GM12878 (cell line): ENCODE measurements at regions not wholly inside any gene's neighbourhood (a gene's known extent, or its start where the extent isn't known, plus 50 kb on each side); places are given as distances from the start of the nearest gene placed in this dataset.

ENCODE experiments used
- ATAC-seq: fragments of 200-7000 bp; cut with Tn5 transposase; 3 replicates; pipeline ENCODE4 v1.9.1; 2020; ENCODE audit warnings: mild to moderate bottlenecking, moderate library complexity
- BruUV-seq: library from RNA; stranded (reverse); fragments of 400-500 nt; replicated peaks from 2 replicates; lab custom pipeline; 2021; lab: Mats Ljungman, UMichigan
- CTCF ChIA-PET: fragments of 300-600 bp; sonication (Branson Sonifier 250); formaldehyde crosslinking; extraction: SDS; loops from one replicate; lab custom pipeline; 2021; ENCODE audit warnings: inconsistent platforms; lab: Yijun Ruan, JAX
- POLR2A ChIA-PET: fragments of 350-600 bp; formaldehyde crosslinking; extraction: SDS; loops from one replicate; lab custom pipeline; 2021; ENCODE audit warnings: inconsistent platforms; lab: Charles Lee
- RAD21 ChIA-PET: fragments of 300-600 bp; sonication (Branson Sonifier 250); formaldehyde crosslinking; loops from one replicate; lab custom pipeline; 2023; ENCODE audit warnings: antibody characterized with exemption; ENCODE audit not compliant: unreplicated experiment; lab: Charles Lee
- SMC1A ChIA-PET: fragments of 300-600 bp; sonication (Branson Sonifier 250); formaldehyde crosslinking; loops from one replicate; lab custom pipeline; 2023; ENCODE audit not compliant: unreplicated experiment, uncharacterized antibody; lab: Charles Lee
- DNase-seq: peaks from one replicate; pipeline ENCODE4 v3.0.0-alpha.2; 2011; ENCODE audit warnings: low read depth, low spot score
- FAIRE-seq: peaks from 3 replicates; lab custom pipeline; 2011; peaks lifted over from hg19 to GRCh38; lab: Jason Lieb, UNC
- H2AFZ ChIP-seq: 2 replicates; pipeline ENCODE4 v1.6.0; 2011; ENCODE audit warnings: low read depth, low read length, control low read depth; ENCODE audit not compliant: control insufficient read depth
- H3K27ac ChIP-seq: 2 replicates; pipeline ENCODE4 v1.5.1; 2011; ENCODE audit warnings: control low read depth; ENCODE audit not compliant: control insufficient read depth, insufficient read depth
- H3K27me3 ChIP-seq, 2 experiments: replicated peaks in 1 of 2; 2 replicates each; pipeline versions ENCODE4 v1.6.0 to v1.6.1; 2011; ENCODE audit warnings: low read length in 1 of 2; ENCODE audit not compliant: control insufficient read depth in 2 of 2, insufficient read depth in 2 of 2
- H3K36me3 ChIP-seq, 2 experiments: 2 replicates each; pipeline ENCODE4 v1.5.1; 2011; ENCODE audit warnings: low read length in 1 of 2; ENCODE audit not compliant: control insufficient read depth in 2 of 2, insufficient read depth in 2 of 2
- H3K4me1 ChIP-seq: 2 replicates; pipeline ENCODE4 v1.6.1; 2011; ENCODE audit warnings: mild to moderate bottlenecking, low read length, moderate library complexity, mixed read lengths; ENCODE audit not compliant: control insufficient read depth, insufficient read depth
- H3K4me2 ChIP-seq: 2 replicates; pipeline ENCODE4 v1.6.0; 2011; ENCODE audit warnings: control low read depth; ENCODE audit not compliant: control insufficient read depth, insufficient read depth
- H3K4me3 ChIP-seq: fragments of 200-600 bp; sonication (generic); 2 replicates; pipeline ENCODE4 v1.5.1; 2016
- H3K79me2 ChIP-seq: 2 replicates; pipeline ENCODE4 v1.6.0; 2011; ENCODE audit warnings: low read length; ENCODE audit not compliant: control insufficient read depth, insufficient read depth
- H3K9ac ChIP-seq: 2 replicates; pipeline ENCODE4 v1.8.0; 2011; ENCODE audit warnings: low read length, control low read depth, mixed read lengths; ENCODE audit not compliant: control insufficient read depth, insufficient read depth
- H3K9me3 ChIP-seq: replicated peaks from 3 replicates; pipeline ENCODE4 v1.5.1; 2011; ENCODE audit warnings: mild to moderate bottlenecking, low read length; ENCODE audit not compliant: control insufficient read depth, insufficient read depth
- H4K20me1 ChIP-seq: 2 replicates; pipeline ENCODE4 v1.6.0; 2011; ENCODE audit not compliant: control insufficient read depth, insufficient read depth
- ATF3 ChIP-seq: IDR thresholded peaks from 2 replicates; pipeline ENCODE4 v1.6.1; 2011; ENCODE audit warnings: low read depth, mild to moderate bottlenecking, low read length, moderate library complexity, borderline replicate concordance; ENCODE audit errors: extremely low read depth
- BACH1 ChIP-seq: fragments of 450-650 bp; IDR thresholded peaks from 2 replicates; pipeline ENCODE4 v1.6.1; 2017; ENCODE audit warnings: mild to moderate bottlenecking, borderline replicate concordance
- HDAC2 ChIP-seq: fragments of 200-600 bp; sonication (generic); IDR thresholded peaks from 2 replicates; pipeline ENCODE4 v1.6.1; 2017
- IKZF1 ChIP-seq: fragments of 450-650 bp; conservative IDR thresholded peaks from 2 replicates; pipeline ENCODE4 v1.6.1; 2017; ENCODE audit warnings: antibody characterized with exemption, mild to moderate bottlenecking
- MYC ChIP-seq: IDR thresholded peaks from 2 replicates; pipeline ENCODE4 v1.6.1; 2011; ENCODE audit warnings: mild to moderate bottlenecking, low read length, moderate library complexity, inconsistent platforms; ENCODE audit not compliant: insufficient read depth, insufficient replicate concordance, insufficient read length, severe bottlenecking
- RELB ChIP-seq: fragments of 450-650 bp; IDR thresholded peaks from 2 replicates; pipeline ENCODE4 v1.6.1; 2017; ENCODE audit warnings: low read depth, mild to moderate bottlenecking, moderate library complexity
- RFX5 ChIP-seq: IDR thresholded peaks from 2 replicates; pipeline ENCODE4 v1.6.1; 2011; ENCODE audit warnings: low read depth, low read length, improper control_type of control experiment
- SREBF1 ChIP-seq: IDR thresholded peaks from 2 replicates; pipeline ENCODE4 v1.6.1; 2012; ENCODE audit warnings: mild to moderate bottlenecking, low read length
- TCF12 ChIP-seq: IDR thresholded peaks from 2 replicates; pipeline ENCODE4 v1.6.1; 2011; ENCODE audit warnings: low read depth, mild to moderate bottlenecking, low read length
- WGBS: methylation state at CpG from one replicate; pipeline ENCODE4 v1.1.6; 2016; ENCODE audit warnings: low lambda C conversion rate; ENCODE audit not compliant: insufficient replicate concordance, insufficient coverage; ENCODE audit errors: missing lambda C conversion rate; 5-methylcytosine and 5-hydroxymethylcytosine counted together
- in situ Hi-C: fragments of 300-500 bp; cut with MboI; formaldehyde crosslinking; loops from 9 replicates; pipeline ENCODE4 v1.14.3; 2018; ENCODE audit warnings: mixed read lengths
- intact Hi-C: fragments of 100-400 bp; cut with micrococcal nuclease; formaldehyde crosslinking; loops from one replicate; pipeline ENCODE4 v1.14.2; 2022; ENCODE audit not compliant: unreplicated experiment
- TF ChIP-seq, protein P1 (sequence below): fragments of 450-650 bp; IDR thresholded peaks from 2 replicates; pipeline ENCODE4 v1.6.1; 2017; ENCODE audit warnings: borderline replicate concordance

DNA sequence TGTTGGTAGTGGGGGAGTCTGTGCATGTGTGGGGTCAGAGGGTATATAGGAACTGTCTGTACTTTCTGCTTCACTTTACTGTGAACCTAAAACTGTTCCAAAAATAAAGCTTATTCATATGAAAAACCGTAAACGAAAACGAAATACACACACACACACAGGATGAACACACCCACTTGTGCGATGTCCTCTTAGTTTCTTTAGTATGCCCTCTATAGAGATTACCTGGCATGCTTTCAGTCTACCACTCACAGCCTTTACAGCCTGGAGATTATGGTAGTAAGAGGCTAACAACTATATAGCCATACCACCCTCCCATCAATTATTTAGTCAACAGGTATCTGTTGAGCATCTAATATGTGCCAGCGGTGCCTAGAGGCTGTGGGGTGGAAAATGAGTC is 60.0 kb upstream of the UBE3A start (continued):
- TF ChIP-seq RELB, result no peak

DNA sequence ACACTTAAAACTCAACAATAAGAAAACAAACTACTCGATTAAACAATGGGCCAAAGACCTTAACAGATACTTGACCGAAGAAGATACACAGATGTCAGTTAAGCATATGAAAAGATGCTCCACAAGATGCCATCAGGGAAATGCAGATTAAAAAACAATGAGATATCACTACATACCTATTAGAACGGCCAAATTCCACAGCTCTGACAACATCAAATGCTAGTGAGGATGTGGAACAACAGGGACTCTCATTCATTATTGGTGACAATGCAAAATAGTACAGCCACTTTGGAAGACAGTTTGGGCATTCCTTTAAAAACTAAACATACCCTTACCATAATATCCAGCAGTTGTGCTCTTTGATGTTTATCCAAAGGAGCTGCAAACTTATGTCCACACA is 59.1 kb upstream of the UBE3A start:
- POLR2A ChIA-PET, result no interaction called here
- intact Hi-C loops, result no loop called here

More for the DNA sequence above, 59.1 kb upstream of the UBE3A start:
- no peaks in the 10 kb centered on the region for H4K20me1 ChIP-seq
- no TSS peak for BruUV-seq
- WGBS, result 13% methylated on average over 3 of the region's 3 CpGs
- H3K9me3 ChIP-seq, result no peaks in the 10 kb centered on the region; the same call in 2 of the 3 replicates
- no peak for TF ChIP-seq IKZF1
- TF ChIP-seq SREBF1, result no peak
- TF ChIP-seq ATF3, result no peak
- TF ChIP-seq BACH1, result no peak
- TF ChIP-seq TCF12, result no peak
- TF ChIP-seq, protein P1, sequence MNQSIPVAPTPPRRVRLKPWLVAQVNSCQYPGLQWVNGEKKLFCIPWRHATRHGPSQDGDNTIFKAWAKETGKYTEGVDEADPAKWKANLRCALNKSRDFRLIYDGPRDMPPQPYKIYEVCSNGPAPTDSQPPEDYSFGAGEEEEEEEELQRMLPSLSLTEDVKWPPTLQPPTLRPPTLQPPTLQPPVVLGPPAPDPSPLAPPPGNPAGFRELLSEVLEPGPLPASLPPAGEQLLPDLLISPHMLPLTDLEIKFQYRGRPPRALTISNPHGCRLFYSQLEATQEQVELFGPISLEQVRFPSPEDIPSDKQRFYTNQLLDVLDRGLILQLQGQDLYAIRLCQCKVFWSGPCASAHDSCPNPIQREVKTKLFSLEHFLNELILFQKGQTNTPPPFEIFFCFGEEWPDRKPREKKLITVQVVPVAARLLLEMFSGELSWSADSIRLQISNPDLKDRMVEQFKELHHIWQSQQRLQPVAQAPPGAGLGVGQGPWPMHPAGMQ, result no peak
- TF ChIP-seq HDAC2, result no peak
- TF ChIP-seq RFX5, result no peak
- no peak for TF ChIP-seq MYC
- TF ChIP-seq, all 136 proteins: peak for 0
- ChIA-PET SMC1A (no interaction called here), RAD21 (no interaction called here), CTCF (no interaction called here)
- in situ Hi-C loops, result no loop called here
- no peak for ATAC-seq
- no peaks in the 10 kb centered on the region for H3K36me3 ChIP-seq
- no peak overlapping the region for H3K9ac ChIP-seq
- H3K27me3 ChIP-seq, result no peaks in the 10 kb centered on the region
- no peak overlapping the region for H2AFZ ChIP-seq
- no peaks in the 10 kb centered on the region for H3K4me1 ChIP-seq
- no peak overlapping the region for H3K4me3 ChIP-seq
- no peak overlapping the region for H3K4me2 ChIP-seq
- no peak for DNase-seq
- FAIRE-seq, result no peak
- H3K27ac ChIP-seq, result no peak overlapping the region
- H3K79me2 ChIP-seq, result no peaks in the 10 kb centered on the region
